Testis (tissue), 2 donors: ENCODE measurements at regions not wholly inside any gene's neighbourhood (a gene's known extent, or its start where the extent isn't known, plus 50 kb on each side); places are given as distances from the start of the nearest gene placed in this dataset.

Source experiments
- POLR2A ChIP-seq: fragments of 450-650 bp; IDR thresholded peaks from one replicate; pipeline ENCODE4 v1.6.1; 2017; ENCODE audit warnings: antibody characterized with exemption, mild to moderate bottlenecking, moderate library complexity
- TF ChIP-seq, protein P1 (sequence below), 3 experiments: fragments of 450-650 bp in 2 of 3; fragments of 200-600 bp in 1 of 3; sonication (generic) in 1 of 3; IDR thresholded peaks; one replicate each; pipeline ENCODE4 v1.5.1; 2016 to 2019; ENCODE audit warnings: antibody characterized with exemption in 3 of 3, mild to moderate bottlenecking in 2 of 3, moderate library complexity in 1 of 3

DNA sequence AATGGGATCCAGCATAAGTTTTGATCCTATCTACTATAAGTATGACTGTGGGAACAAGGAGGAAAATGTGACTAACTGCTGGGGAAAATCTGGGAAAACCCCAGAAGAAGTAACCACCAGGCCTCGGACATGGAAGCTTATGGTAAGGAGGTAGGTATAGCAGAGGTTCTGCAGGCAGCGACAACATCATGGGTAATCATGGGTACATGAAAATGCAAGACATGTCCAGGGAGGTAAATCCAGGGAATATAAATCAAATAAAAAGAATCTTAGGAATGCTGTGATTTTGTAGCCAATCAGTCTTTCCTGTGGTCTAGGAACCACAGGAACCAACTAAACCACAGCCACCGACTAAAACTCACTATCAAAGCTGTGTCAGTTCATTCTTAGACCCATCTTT, 168.3 kb upstream of the NPY start:
- TF ChIP-seq, protein P1, sequence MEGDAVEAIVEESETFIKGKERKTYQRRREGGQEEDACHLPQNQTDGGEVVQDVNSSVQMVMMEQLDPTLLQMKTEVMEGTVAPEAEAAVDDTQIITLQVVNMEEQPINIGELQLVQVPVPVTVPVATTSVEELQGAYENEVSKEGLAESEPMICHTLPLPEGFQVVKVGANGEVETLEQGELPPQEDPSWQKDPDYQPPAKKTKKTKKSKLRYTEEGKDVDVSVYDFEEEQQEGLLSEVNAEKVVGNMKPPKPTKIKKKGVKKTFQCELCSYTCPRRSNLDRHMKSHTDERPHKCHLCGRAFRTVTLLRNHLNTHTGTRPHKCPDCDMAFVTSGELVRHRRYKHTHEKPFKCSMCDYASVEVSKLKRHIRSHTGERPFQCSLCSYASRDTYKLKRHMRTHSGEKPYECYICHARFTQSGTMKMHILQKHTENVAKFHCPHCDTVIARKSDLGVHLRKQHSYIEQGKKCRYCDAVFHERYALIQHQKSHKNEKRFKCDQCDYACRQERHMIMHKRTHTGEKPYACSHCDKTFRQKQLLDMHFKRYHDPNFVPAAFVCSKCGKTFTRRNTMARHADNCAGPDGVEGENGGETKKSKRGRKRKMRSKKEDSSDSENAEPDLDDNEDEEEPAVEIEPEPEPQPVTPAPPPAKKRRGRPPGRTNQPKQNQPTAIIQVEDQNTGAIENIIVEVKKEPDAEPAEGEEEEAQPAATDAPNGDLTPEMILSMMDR (IDR thresholded peaks at IDR 0.05) = no peak
- no peak for TF ChIP-seq POLR2A
